GM23248 (cell line): ENCODE measurements at regions not wholly inside any gene's neighbourhood (a gene's known extent, or its start where the extent isn't known, plus 50 kb on each side); places are given as distances from the start of the nearest gene placed in this dataset.

Experiments
- EZH2 ChIP-seq: fragments of 200-600 bp; sonication (generic); IDR thresholded peaks from 2 replicates; pipeline ENCODE4 v1.6.1; 2018; ENCODE audit warnings: antibody characterized with exemption, mild to moderate bottlenecking; ENCODE audit not compliant: insufficient read depth, poor library complexity, severe bottlenecking
- EZH2phosphoT487 ChIP-seq: fragments of 200-600 bp; sonication (generic); IDR thresholded peaks from 2 replicates; pipeline ENCODE4 v1.6.1; 2018; ENCODE audit warnings: antibody characterized with exemption, moderate library complexity, mild to moderate bottlenecking, low read depth; ENCODE audit not compliant: insufficient read depth

- TF ChIP-seq EZH2phosphoT487 (no peak), EZH2 (no peak)
Observed at GRCh38 chr6:66198062-66198624, 491.1 kb upstream of the EYS start.
